HCEC 1CT (cell line): ENCODE measurements at regions not wholly inside any gene's neighbourhood (a gene's known extent, or its start where the extent isn't known, plus 50 kb on each side); places are given as distances from the start of the nearest gene placed in this dataset.

Source experiments
- DNase-seq: peaks from one replicate; pipeline ENCODE4 v3.0.0-alpha.2; 2017

DNA sequence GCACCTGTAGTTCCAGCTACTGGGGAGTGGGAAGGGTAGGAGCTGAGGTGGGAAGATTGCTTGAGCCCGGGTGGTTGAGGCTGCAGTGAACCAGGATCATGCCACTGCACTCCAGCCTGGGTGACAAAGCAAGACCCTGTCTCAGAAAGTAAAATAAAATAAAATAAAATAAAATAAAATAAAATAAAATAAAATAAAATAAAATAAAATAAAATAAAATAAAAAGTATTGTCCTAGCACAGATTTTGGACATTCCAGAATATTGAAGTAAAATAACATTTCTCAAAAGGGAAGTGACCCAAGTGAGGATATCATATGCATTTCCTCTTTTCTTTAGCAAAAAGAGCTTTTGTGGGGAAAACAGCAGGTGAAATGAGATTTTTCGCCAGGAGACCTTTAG lies 83.5 kb downstream of the TMEM174 start:
- DNase-seq: no peak

DNA sequence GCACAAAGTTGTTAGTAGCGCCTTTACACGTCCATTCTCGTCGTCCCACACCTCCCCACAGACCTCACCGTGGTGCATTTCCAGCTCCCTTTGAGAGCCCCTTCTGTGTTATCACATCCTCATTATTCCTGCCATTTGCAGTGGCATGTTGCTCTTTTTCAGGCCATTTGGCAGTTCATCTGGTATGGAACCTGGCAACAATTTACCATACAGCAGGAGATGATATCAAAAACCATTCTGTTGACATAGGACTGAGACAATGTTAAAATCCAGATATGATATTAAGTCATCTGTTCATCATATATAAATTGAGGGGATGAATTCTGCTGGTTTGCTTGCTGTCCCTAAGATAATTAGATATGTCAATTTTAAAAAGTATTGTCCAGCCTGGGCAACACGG lies 83.0 kb downstream of the TMEM174 start:
- DNase-seq: no peak

DNA sequence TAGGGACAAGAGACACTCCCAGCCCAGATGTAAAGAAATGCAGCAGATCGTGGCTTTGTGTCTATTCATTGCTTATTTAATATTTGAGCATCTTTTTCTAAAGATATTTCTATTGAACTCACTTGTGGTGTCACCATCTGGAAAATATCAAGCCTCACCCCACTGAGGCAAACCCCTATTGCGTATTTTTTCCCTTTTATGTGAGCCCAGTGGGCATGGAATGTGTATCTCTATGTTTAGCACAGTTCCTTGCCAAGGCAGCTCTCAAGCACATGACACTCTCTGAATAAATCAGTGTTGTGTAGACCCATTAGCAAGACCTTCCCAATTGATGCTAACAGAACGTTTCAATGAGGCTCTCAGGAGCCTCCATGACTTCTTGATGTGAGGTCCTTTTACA lies 81.6 kb downstream of the TMEM174 start:
- DNase-seq: no peak

DNA sequence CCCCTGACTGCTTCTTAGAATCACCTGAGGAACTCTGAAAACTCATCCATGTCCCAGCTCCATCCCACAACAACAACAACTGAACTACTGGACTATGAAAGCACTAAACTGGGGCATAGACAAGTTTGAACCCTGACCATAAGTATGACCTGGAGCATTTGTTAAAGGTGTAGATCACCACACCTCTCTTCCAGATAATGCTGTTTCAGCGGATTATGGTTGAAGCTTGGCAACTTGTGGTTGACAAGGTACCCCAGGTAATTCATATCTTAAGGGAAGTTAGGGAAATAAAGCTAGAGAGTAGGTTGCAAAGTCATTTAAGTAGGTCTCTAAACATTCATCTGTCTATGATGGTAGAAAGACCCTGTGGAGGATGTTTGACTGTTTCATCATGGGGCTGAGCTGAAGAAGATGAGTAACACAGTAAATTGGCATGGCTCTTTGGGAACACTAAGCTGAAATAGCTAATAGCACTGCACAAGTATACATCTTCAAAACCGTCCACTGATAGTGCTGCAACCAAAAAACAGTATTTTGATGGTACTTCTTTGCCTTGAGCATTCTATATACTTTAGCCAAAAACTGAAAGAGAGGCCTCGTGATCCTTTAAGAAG lies 80.2 kb downstream of the TMEM174 start:
- DNase-seq: no peak

DNA sequence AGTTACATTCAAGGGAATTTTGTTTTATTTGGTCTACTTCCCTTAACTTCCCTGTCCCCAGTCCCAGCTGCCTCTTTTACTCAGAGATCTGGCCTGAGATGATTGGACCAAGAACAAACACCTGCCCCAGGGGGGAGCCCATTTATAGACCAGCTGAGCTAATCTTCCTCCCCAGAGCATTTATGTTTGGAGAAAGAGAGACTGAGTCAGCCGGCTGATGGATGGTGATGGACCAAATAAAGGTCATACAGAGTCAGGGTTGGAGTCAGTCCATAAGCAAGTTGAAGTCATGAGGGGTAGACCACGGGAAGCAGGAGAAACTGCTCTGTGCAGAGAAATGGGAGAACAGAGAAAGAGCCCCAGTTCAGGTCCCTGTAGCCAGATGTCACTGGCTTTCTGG lies 77.7 kb downstream of the TMEM174 start:
- DNase-seq: no peak

DNA sequence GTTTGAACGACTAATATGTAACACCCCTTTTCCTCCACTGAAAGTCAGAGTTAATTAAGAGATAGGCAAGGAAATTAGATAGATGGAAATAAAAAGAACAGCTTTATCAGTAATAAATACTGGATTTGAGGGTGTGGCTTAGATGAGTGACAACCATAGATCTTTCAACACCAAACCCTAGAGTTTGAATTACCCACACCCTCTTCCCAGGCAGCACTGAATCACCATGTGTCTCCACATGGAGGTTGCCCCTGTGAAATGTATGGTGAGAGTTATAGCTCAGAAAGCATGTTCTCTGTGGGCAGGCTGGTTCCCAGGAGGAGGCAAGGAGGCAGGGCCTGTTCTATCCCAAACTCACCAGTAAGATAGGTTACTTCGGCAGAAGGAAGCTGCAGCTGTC lies 69.7 kb downstream of the TMEM174 start:
- DNase-seq: no peak

DNA sequence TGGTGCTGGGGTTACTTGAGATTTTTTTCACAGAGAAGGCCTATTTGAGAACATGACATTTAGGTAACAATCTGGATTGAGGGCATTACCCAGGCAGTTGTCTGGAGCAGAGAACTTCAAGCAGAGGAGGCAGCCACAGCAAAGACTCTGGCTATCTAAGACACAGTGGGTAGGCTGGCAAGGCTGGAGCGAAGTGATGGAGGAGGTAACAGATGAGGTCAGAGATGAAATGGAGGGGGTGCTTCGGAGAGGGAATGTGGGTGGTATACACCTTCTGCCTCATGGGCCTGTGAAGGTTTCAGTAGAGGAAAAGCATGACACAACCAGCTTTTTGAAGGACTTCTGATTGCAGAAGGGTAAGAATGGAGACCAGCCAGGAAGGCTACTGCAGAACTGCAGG lies 65.9 kb downstream of the TMEM174 start:
- DNase-seq: no peak

DNA sequence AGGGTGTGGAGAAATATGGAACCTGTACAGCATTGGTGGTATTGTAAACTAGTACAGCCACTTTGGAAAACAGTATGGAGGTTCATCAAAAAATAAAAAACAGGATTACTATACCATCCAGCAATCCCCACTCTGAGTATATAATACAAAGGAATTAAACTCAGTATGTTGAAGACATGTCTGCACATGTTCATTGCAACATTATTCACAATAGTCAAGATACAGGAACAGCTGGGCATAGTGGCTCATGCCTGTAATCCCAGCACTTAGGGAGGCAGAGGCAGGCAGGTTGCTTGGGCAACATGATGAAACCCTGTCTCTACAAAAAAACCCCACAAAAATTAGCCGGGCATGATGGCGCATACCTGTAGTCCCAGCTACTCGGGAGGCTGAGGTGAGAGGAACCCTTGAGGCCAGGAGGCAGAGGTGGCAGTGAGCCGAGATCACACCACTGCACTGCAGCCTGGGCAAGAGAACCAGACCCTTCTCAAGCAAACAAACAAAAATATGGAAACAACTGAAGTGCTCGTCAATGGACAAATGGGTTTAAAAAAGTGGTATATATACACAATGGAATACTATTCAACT lies 63.6 kb downstream of the TMEM174 start:
- DNase-seq: no peak

DNA sequence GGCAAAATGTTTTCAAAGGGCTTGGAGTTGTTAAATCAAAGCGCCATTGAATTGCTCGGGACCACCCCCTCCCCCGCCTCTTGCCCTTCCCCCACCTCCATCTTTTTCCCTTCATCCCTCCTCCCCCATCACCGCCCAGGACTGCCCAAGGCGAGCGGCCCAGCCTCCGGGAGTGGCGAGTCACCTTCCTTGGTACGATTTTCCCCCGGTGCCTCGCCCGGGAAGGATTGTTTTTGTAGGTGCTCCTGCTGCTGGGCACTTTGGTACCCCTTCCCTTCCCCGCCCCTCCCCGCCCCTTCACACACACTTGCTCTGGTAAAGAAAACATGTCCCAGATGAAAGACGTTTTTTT lies 61.2 kb downstream of the TMEM174 start:
- no peak for DNase-seq

DNA sequence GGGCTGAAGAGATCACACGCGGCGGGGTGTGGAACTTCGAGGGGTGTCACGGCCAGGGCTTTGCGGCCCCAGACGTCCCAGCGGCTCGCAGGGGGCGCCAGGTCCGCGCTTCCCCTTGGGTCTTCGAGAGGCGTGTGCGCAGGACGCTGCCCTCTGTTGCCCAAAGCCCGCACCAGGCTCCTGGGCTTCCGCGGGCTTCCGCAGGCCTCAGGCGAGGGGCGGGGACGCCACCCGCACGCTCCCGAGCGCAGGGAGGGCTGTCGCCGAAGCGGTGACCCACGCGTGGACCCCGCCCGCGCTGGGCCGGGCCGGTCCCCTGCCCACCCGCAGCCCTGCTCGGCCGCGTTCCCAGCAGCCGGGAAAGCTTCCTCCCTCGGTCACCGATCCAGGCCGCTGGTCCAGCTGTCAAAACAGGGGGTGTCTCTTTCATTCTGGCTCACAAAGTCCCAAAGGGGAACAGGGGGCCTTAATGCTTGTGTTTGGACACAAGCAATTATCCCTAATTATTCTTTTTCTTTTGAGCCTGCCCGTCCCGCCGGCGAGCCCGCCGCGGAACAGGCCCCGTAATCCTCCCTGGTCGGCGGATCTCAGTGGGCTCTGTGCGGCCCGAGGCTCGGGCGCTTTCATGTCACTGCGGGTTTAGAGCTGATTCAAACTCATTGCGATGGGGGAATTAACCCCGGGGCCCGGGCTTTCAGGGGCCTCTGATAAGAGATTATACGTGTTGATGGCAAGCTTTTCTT lies 60.6 kb downstream of the TMEM174 start:
- no peak for DNase-seq

DNA sequence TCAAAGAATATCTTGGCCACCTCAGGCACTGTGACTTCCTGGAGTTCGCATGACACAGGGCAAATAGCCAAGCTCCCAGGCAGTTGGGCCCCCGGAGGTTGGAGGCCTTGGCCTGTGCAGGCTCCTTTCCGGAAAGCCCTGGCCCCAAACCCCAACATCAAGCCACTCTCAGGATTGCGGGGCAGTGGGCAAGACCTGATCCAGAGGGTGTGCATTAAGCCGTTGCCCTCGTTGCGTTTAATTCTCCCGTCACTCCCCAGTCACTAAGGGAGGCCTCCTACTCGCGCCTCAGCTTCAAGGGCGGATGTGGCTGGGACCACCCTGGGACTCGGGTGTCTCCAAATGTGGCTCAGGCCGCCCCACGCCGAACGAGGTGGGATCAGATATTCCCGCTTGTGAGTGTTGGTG lies 60.1 kb downstream of the TMEM174 start:
- no peak for DNase-seq

DNA sequence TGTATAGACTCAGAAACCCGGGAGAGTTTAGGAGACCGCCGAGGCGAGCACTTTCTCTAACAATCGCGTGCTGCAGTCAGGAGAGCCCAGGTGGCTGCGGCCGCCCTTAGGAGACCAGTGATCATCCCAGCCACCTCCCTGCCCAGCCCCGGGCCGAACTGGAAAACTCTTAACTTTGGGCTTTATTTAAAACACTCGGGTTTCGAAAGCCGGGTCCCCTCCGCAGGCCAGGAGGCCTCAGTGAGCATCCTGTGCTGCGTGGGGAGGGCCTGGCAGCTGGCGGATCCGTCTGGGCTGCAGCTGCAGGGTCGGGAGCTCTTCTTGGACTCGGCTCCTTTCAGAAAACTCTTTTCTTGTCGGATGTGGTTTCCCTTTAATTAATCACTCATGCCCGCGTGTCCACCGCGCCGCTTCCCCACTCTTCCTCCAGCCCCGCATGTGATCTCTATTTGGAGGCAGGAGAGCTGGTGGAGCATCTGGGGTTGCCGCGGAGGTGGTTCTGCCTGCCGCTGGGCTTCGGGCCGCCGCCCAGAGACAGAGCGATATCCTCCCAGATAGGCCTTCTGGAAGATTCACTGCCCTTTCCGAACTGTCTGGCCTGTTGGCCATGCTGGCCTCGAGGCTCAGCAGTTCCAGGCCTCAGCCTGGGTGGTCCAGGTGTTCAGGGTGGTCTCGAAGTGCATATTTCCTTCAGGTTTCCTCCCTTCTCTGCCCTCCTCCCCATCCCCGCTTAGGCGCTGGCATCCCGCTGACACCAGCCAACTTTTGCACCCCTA lies 59.5 kb downstream of the TMEM174 start:
- DNase-seq: no peak

DNA sequence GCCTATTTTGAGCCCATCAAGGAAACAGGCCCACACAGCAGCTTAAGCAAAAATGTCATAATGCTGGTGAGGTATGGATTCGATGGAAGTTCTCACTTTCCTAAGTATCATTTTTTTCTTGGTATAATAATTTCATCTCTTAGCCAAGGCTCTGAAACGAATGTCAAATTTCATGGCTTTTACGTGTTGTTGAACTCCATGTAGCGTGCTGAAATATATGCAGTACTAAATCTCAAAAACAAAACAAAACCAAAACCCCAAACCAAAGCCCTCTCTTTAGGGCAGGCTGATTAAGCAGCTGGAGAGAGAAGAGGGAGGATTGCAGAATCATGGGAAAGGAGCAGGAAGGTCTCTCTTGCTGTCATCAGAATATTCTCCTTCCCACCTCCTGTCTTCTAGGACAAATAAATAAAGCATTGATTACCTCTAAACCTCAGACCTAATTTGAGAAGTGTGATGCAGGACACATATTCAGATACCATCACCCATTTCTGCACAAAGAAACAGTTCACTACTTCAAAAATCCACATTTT lies 58.3 kb downstream of the TMEM174 start:
- DNase-seq: no peak

DNA sequence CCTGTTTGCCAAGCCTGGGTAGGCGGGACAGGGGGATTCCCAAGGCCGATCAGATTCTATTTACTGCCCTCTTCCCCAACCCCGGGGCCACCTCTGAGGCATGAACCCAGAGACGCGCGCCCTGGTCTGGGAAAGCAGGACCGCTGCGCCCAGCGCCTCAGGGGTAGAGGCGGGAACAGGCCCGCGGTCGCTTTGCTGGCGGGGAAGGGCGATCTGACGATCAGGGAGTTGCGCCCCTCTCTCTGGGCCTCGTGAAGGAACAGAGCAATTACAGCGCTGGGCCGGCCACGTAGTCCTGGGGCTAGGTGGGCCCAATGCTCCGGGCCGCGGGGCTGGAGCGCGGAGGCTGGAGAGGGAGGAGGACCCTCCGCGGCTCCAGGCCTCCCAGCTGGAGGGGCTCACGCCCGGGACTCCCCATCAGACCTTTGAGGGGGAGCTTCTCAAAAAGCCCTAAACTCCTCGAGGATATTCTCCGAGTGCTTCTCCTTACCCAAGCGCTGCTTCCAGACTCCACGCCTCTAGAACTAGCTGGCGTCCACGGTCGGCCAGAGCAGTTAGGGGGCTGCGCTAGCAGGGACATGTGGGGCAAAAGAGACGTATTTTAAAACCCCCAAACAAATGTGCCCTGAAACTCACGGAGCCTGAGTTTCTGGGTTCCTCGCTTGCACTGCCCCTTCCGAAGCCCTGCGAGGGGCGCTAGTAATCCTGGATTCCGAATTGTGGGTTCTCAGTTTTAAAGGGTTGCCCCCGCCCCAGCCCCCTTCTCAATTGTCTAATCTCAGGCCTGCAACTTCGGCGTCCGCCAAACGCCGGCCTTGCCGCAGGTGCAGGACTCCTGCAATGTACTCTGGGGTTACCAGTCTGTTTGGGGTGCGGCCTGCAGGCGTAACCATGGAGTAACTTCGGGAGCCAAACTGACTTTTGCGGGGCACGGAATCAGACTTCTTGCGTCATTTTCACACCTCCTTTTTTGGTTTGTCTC lies 57.6 kb downstream of the TMEM174 start:
- no peak for DNase-seq

DNA sequence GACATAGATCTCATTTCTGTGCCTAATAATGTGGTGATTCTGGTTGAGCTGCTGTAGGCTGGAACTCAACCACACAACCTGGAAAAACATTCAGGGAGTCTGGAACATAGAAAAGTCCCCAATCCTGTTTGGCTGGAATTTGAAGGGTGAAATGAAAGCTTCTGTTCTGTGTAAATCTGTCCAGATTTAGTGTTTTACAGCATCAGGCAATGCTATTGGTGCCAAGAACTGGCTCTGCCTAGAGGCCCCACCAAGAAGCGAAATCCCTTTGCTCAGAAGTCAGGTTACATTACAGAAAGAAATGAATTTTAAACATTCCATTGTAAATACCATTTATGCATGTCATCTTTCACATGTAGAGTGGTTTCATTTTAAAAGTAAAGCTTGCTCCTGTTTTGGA lies 56.3 kb downstream of the TMEM174 start:
- DNase-seq: peak; percentile 51

DNA sequence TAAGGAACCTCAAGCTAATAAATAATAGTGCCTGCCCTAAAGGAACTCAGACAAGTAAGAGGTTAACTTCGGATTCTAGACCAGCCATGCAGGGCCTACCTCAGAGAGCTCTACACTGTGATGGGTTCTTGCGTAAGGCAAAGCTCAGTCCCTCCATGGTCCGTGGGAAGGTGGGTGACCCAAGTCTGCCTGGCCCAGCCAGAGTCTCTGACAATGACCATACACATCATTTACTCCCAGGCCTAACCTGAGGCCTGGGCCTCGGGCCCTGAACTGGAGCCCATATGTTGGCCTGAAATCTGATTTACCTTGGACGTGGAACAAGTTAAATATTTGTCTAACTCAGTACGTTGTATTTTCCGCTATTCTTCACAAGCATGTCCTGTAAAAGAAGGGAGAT lies 55.1 kb downstream of the TMEM174 start:
- DNase-seq: no peak
